Omental fat pad (tissue), 3 donors: ENCODE measurements at regions not wholly inside any gene's neighbourhood (a gene's known extent, or its start where the extent isn't known, plus 50 kb on each side); places are given as distances from the start of the nearest gene placed in this dataset.

ENCODE experiments used
- ATAC-seq: fragments of 150-250 bp; one replicate; pipeline ENCODE4 v1.9.1; 2016; ENCODE audit warnings: mild to moderate bottlenecking, moderate library complexity; ENCODE audit not compliant: low FRiP score
- DNase-seq: peaks from one replicate; pipeline ENCODE4 v3.0.0-alpha.2; 2019; ENCODE audit warnings: low spot score
- CTCF ChIP-seq, 3 donors: fragments of 450-650 bp; IDR thresholded peaks; one replicate each; pipeline ENCODE4 v1.5.1; 2016 to 2017; ENCODE audit warnings: antibody characterized with exemption in 3 of 3, mild to moderate bottlenecking in 3 of 3, moderate library complexity in 2 of 3

GRCh38 chr2:9732824-9733223 lies 102.0 kb upstream of the YWHAQ start:
- DNase-seq (no peak), ATAC-seq (no peak)
- no peak for TF ChIP-seq CTCF (IDR thresholded peaks at IDR 0.05)

- TF ChIP-seq CTCF (IDR thresholded peaks at IDR 0.05), result no peak
- no peak for ATAC-seq
- DNase-seq, result no peak
These were observed 103.5 kb upstream of the YWHAQ start for GRCh38 chr2:9734308-9734707.

GRCh38 chr2:9735335-9735734 lies 104.5 kb upstream of the YWHAQ start:
- ATAC-seq (no peak), DNase-seq (no peak)
- no peak for TF ChIP-seq CTCF (IDR thresholded peaks at IDR 0.05)

GRCh38 chr2:9736021-9736420 lies 105.2 kb upstream of the YWHAQ start:
- no peak for DNase-seq

GRCh38 chr2:9737053-9737875 lies 106.0 kb upstream of the TAF1B start:
- no peak for TF ChIP-seq CTCF (IDR thresholded peaks at IDR 0.05)
- DNase-seq (no peak), ATAC-seq (no peak)

More at GRCh38 chr2:9736021-9736420, 105.2 kb upstream of the YWHAQ start:
- ATAC-seq, result no peak
- TF ChIP-seq CTCF (IDR thresholded peaks at IDR 0.05), result no peak

- ATAC-seq (no peak), DNase-seq (no peak)
- TF ChIP-seq CTCF (IDR thresholded peaks at IDR 0.05), result no peak
These were observed 105.2 kb upstream of the TAF1B start for GRCh38 chr2:9738062-9738461.
